OCI-LY1 (cell line): ENCODE measurements at regions not wholly inside any gene's neighbourhood (a gene's known extent, or its start where the extent isn't known, plus 50 kb on each side); places are given as distances from the start of the nearest gene placed in this dataset.

Experiments used
- H2AFZ ChIP-seq: fragments of 200-600 bp; sonication (generic), shearing (Covaris generic); 2 replicates; pipeline ENCODE4 v1.6.0; 2014; ENCODE audit warnings: antibody characterized with exemption, mild to moderate bottlenecking, low read length
- H3F3A ChIP-seq: fragments of 200-600 bp; sonication (generic), shearing (Covaris generic); 2 replicates; pipeline ENCODE4 v1.6.0; 2014; ENCODE audit warnings: mild to moderate bottlenecking, antibody characterized with exemption, low read length, moderate library complexity; ENCODE audit not compliant: insufficient read depth
- H3K27ac ChIP-seq: fragments of 200-600 bp; sonication (generic); 2 replicates; pipeline ENCODE4 v1.5.1; 2014; ENCODE audit warnings: low read length, mixed run types, mild to moderate bottlenecking, low read depth; ENCODE audit not compliant: poor library complexity, severe bottlenecking
- H3K27me3 ChIP-seq: fragments of 200-600 bp; sonication (generic); 2 replicates; pipeline ENCODE4 v1.6.0; 2014; ENCODE audit warnings: antibody characterized with exemption, mild to moderate bottlenecking, low read length, moderate library complexity; ENCODE audit not compliant: insufficient read depth
- H3K36me3 ChIP-seq: fragments of 200-600 bp; sonication (generic); 2 replicates; pipeline ENCODE4 v1.6.1; 2014; ENCODE audit warnings: mild to moderate bottlenecking, antibody characterized with exemption, low read length, moderate library complexity, mixed read lengths; ENCODE audit not compliant: insufficient read depth
- H3K4me1 ChIP-seq: fragments of 200-600 bp; sonication (generic); 2 replicates; pipeline ENCODE4 v1.5.1; 2014; ENCODE audit warnings: mild to moderate bottlenecking, low read length, moderate library complexity; ENCODE audit not compliant: insufficient read depth, severe bottlenecking
- H3K4me2 ChIP-seq: fragments of 200-600 bp; sonication (generic), shearing (Covaris generic); 2 replicates; pipeline ENCODE4 v1.6.1; 2014; ENCODE audit warnings: low read length
- H3K4me3 ChIP-seq: fragments of 200-600 bp; sonication (generic); 2 replicates; pipeline ENCODE4 v1.5.1; 2014; ENCODE audit warnings: low read length, low read depth, mild to moderate bottlenecking, mixed read lengths; ENCODE audit not compliant: poor library complexity, severe bottlenecking
- H3K79me2 ChIP-seq: fragments of 200-600 bp; shearing (Covaris generic); 2 replicates; pipeline ENCODE4 v1.6.1; 2016; ENCODE audit warnings: mixed run types, low read length, mixed read lengths; ENCODE audit not compliant: insufficient read depth
- H3K9ac ChIP-seq: fragments of 200-600 bp; sonication (generic), shearing (Covaris generic); 2 replicates; pipeline ENCODE4 v1.6.1; 2014; ENCODE audit warnings: mild to moderate bottlenecking, low read length, mixed read lengths
- H3K9me2 ChIP-seq: fragments of 200-600 bp; sonication (generic), shearing (Covaris generic); 2 replicates; pipeline ENCODE4 v1.6.1; 2014; ENCODE audit warnings: low read depth, mild to moderate bottlenecking, low read length, mixed read lengths
- H3K9me3 ChIP-seq: fragments of 200-600 bp; shearing (Covaris generic); 2 replicates; pipeline ENCODE4 v1.6.1; 2014; ENCODE audit warnings: low read length, mixed read lengths
- H4K20me1 ChIP-seq: fragments of 200-600 bp; sonication (generic), shearing (Covaris generic); 2 replicates; pipeline ENCODE4 v1.6.0; 2016; ENCODE audit warnings: mild to moderate bottlenecking, low read length; ENCODE audit not compliant: insufficient read depth
- EZH2 ChIP-seq: fragments of 200-600 bp; sonication (generic), shearing (Covaris generic); IDR thresholded peaks from 2 replicates; pipeline ENCODE4 v1.8.0; 2017; ENCODE audit warnings: borderline replicate concordance, mixed run types, mild to moderate bottlenecking, antibody characterized with exemption, low read length, moderate library complexity, mixed read lengths
- TF ChIP-seq, protein P1 (sequence below): fragments of 200-600 bp; sonication (generic), shearing (Covaris generic); IDR thresholded peaks from 2 replicates; pipeline ENCODE4 v1.5.1; 2017; ENCODE audit warnings: mild to moderate bottlenecking, antibody characterized with exemption, low read length, moderate library complexity, mixed read lengths

DNA sequence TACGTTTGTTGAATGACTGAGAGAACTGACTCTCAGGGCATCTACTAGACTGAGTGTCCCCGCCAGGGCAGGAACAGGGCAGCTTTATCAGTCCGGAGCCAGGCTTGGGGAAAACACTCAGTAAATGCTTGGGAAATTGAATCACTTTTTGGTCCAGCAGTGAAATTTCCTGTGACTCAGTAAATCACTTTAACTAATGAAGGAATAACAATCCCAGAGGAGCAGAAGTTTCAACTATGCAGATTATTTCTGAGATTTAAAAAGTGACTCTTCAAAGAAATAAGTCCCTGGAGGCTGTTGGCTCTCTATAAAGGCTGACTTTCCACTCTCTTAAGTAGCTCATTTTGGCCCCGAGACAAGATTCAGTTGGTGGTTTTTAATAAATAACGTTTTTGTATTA lies 101.8 kb downstream of the FOXL1 start:
- no peaks in the 10 kb centered on the region for H3K4me1 ChIP-seq
- TF ChIP-seq, protein P1, sequence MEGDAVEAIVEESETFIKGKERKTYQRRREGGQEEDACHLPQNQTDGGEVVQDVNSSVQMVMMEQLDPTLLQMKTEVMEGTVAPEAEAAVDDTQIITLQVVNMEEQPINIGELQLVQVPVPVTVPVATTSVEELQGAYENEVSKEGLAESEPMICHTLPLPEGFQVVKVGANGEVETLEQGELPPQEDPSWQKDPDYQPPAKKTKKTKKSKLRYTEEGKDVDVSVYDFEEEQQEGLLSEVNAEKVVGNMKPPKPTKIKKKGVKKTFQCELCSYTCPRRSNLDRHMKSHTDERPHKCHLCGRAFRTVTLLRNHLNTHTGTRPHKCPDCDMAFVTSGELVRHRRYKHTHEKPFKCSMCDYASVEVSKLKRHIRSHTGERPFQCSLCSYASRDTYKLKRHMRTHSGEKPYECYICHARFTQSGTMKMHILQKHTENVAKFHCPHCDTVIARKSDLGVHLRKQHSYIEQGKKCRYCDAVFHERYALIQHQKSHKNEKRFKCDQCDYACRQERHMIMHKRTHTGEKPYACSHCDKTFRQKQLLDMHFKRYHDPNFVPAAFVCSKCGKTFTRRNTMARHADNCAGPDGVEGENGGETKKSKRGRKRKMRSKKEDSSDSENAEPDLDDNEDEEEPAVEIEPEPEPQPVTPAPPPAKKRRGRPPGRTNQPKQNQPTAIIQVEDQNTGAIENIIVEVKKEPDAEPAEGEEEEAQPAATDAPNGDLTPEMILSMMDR = no peak
- no peak for TF ChIP-seq EZH2
- no peak overlapping the region for H2AFZ ChIP-seq
- H3K9me2 ChIP-seq = no peaks in the 10 kb centered on the region
- H3K27me3 ChIP-seq = peaks cover 4% of the 10 kb centered on the region
- H3F3A ChIP-seq = no peaks in the 10 kb centered on the region
- no peaks in the 10 kb centered on the region for H3K79me2 ChIP-seq
- H3K9me3 ChIP-seq = no peaks in the 10 kb centered on the region
- no peaks in the 10 kb centered on the region for H3K36me3 ChIP-seq
- H4K20me1 ChIP-seq = no peaks in the 10 kb centered on the region
- H3K4me3 ChIP-seq = no peak overlapping the region
- H3K27ac ChIP-seq = no peak overlapping the region
- no peak overlapping the region for H3K9ac ChIP-seq
- H3K4me2 ChIP-seq = no peak overlapping the region

DNA sequence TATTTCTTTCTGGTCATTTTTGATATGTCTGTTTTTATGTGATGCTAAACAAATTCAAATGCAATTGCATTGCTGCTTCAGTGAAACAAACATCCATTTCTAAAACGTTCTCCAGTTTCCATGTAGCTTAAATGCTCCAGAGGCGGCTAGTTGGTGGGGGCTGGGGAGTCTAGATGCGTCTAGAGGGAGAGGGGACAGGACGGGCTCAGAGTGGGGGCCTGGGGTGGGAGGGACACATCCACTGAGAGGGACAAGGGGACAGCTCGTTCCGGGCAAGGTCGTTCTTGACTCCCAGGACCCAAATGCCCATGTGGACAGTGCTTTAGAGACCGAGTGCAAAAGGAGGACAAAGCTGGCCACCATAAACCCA lies 102.3 kb downstream of the FOXL1 start:
- Histone ChIP-seq H3K4me3 (no peak overlapping the region), H3K9ac (no peak overlapping the region), H3K36me3 (no peaks in the 10 kb centered on the region), H3K4me1 (no peaks in the 10 kb centered on the region), H4K20me1 (no peaks in the 10 kb centered on the region), H3K9me3 (no peaks in the 10 kb centered on the region), H3K79me2 (no peaks in the 10 kb centered on the region), H3K27me3 (peaks cover 4% of the 10 kb centered on the region), H3K4me2 (no peak overlapping the region), H3K27ac (no peak overlapping the region), H3F3A (no peaks in the 10 kb centered on the region), H3K9me2 (no peaks in the 10 kb centered on the region), H2AFZ (no peak overlapping the region)
- TF ChIP-seq, protein P1 = no peak
- no peak for TF ChIP-seq EZH2

DNA sequence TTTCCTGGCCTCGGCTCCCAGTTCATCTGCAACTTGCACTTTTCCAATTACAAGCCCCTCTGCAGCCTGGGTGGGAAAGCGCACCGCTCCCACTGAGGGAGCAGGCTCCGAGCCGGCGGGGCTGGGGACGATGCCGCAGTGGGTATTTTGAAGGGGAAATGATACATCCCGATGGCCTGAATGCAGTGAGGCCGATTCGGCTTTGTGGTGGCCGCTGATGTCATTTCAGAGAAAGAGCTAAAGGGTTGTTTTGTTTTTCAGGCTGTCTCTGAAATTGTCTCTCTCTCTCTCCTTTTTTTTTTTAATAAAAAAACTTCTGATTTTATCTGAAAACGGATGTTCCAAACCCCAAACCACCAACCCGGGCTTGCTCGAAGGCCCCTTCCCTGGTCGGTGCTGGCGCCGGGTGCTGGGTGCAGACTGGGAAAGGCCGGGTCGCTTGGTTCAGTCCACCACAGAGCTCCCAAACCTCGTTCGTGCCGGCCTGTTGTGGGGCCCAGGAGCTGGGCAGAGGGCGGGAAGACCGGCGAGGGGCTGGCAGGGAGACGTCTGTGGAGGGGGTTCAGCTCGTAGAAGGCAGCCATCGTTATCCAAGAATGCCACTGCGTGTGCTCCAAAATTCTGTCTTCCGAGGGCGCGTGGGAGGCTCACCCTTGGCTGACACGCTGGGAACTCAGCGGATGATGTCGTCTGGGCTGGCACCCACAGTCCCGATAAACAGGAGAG lies 102.8 kb downstream of the FOXL1 start:
- no peaks in the 10 kb centered on the region for H3K9me3 ChIP-seq
- H3K4me1 ChIP-seq = no peaks in the 10 kb centered on the region
- H3K4me2 ChIP-seq = no peak overlapping the region
- TF ChIP-seq, protein P1 = no peak
- TF ChIP-seq EZH2 = no peak
- peaks cover 4% of the 10 kb centered on the region for H3K27me3 ChIP-seq
- H4K20me1 ChIP-seq = no peaks in the 10 kb centered on the region
- no peak overlapping the region for H3K9ac ChIP-seq
- H2AFZ ChIP-seq = no peak overlapping the region
- H3F3A ChIP-seq = no peaks in the 10 kb centered on the region
- no peak overlapping the region for H3K27ac ChIP-seq
- H3K79me2 ChIP-seq = no peaks in the 10 kb centered on the region
- H3K4me3 ChIP-seq = no peak overlapping the region
- H3K36me3 ChIP-seq = no peaks in the 10 kb centered on the region
- no peaks in the 10 kb centered on the region for H3K9me2 ChIP-seq
